Stimulated activated CD4-positive, alpha-beta T cell treated with anti-CD3 and anti-CD28 coated beads, TNF-alpha, amount 100 ng/mL, for 1 hour (primary cell): ENCODE measurements at regions not wholly inside any gene's neighbourhood (a gene's known extent, or its start where the extent isn't known, plus 50 kb on each side); places are given as distances from the start of the nearest gene placed in this dataset.

Experiments
- DNase-seq, 3 donors: peaks; one replicate each; pipeline ENCODE4 v3.0.0-alpha.2; 2020; ENCODE audit warnings: low read depth in 3 of 3, low spot score in 1 of 3

GRCh38 chr2:219692521-219692920, 65.1 kb downstream of the SLC4A3 start:
- no peak for DNase-seq

- no peak for DNase-seq
Observed at GRCh38 chr2:219695145-219695709, 67.8 kb downstream of the SLC4A3 start.

GRCh38 chr2:219697811-219698747, 70.6 kb downstream of the SLC4A3 start:
- no peak for DNase-seq

GRCh38 chr2:219698748-219699439, 71.5 kb downstream of the SLC4A3 start:
- no peak for DNase-seq

GRCh38 chr2:219699440-219699821, 72.0 kb downstream of the SLC4A3 start:
- no peak for DNase-seq

- no peak for DNase-seq
Observed at GRCh38 chr2:219701847-219702634, 74.6 kb downstream of the SLC4A3 start.

- no peak for DNase-seq
Observed at GRCh38 chr2:219702796-219703545, 75.5 kb downstream of the SLC4A3 start.

GRCh38 chr2:219704878-219705277, 77.4 kb downstream of the SLC4A3 start:
- no peak for DNase-seq

- DNase-seq, result no peak
Observed at GRCh38 chr2:219706823-219707281, 79.4 kb downstream of the SLC4A3 start.

GRCh38 chr2:219707496-219708285, 80.3 kb downstream of the SLC4A3 start:
- no peak for DNase-seq

- no peak for DNase-seq
Observed at GRCh38 chr2:219709331-219709761, 81.9 kb downstream of the SLC4A3 start.

GRCh38 chr2:219713110-219713509, 85.7 kb downstream of the SLC4A3 start:
- no peak for DNase-seq

- no peak for DNase-seq
Observed at GRCh38 chr2:219714681-219715400, 87.4 kb downstream of the SLC4A3 start.

GRCh38 chr2:219718066-219718465, 90.6 kb downstream of the SLC4A3 start:
- no peak for DNase-seq

GRCh38 chr2:219719521-219719920, 92.1 kb downstream of the SLC4A3 start:
- no peak for DNase-seq

GRCh38 chr2:219720956-219721355, 93.5 kb downstream of the SLC4A3 start:
- no peak for DNase-seq

- no peak for DNase-seq
Observed at GRCh38 chr2:219722276-219722879, 94.9 kb downstream of the SLC4A3 start.

GRCh38 chr2:219723311-219723710, 95.9 kb downstream of the SLC4A3 start:
- DNase-seq, result no peak
